DOHH2 (cell line): ENCODE measurements at regions not wholly inside any gene's neighbourhood (a gene's known extent, or its start where the extent isn't known, plus 50 kb on each side); places are given as distances from the start of the nearest gene placed in this dataset.

Source experiments
- H3F3A ChIP-seq: fragments of 200-600 bp; sonication (generic), shearing (Covaris generic); 2 replicates; pipeline ENCODE4 v1.6.0; 2016; ENCODE audit warnings: antibody characterized with exemption, mild to moderate bottlenecking; ENCODE audit not compliant: control insufficient read depth, insufficient read depth
- H3K27ac ChIP-seq: fragments of 200-600 bp; sonication (generic); 2 replicates; pipeline ENCODE4 v1.5.1; 2014; ENCODE audit warnings: low read depth, mild to moderate bottlenecking, low read length, moderate library complexity
- H3K27me3 ChIP-seq: fragments of 200-600 bp; sonication (generic); 2 replicates; pipeline ENCODE4 v1.6.1; 2014; ENCODE audit warnings: mild to moderate bottlenecking, low read length, mixed read lengths; ENCODE audit not compliant: control insufficient read depth
- H3K36me3 ChIP-seq: fragments of 200-600 bp; sonication (generic); 2 replicates; pipeline ENCODE4 v1.6.1; 2014; ENCODE audit warnings: mild to moderate bottlenecking, low read length, moderate library complexity, mixed read lengths; ENCODE audit not compliant: control insufficient read depth
- H3K4me1 ChIP-seq: fragments of 200-600 bp; sonication (generic); 2 replicates; pipeline ENCODE4 v1.6.1; 2014; ENCODE audit warnings: mild to moderate bottlenecking, low read length, mixed read lengths; ENCODE audit not compliant: control insufficient read depth
- H3K4me2 ChIP-seq: fragments of 200-600 bp; sonication (generic); 2 replicates; pipeline ENCODE4 v1.6.0; 2014; ENCODE audit warnings: mild to moderate bottlenecking, low read length, moderate library complexity
- H3K4me3 ChIP-seq: fragments of 200-600 bp; sonication (generic); 2 replicates; pipeline ENCODE4 v1.5.1; 2014; ENCODE audit warnings: mild to moderate bottlenecking, low read length, mixed read lengths
- H3K79me2 ChIP-seq: fragments of 200-600 bp; sonication (generic); 2 replicates; pipeline ENCODE4 v1.6.1; 2014; ENCODE audit warnings: mild to moderate bottlenecking, low read length, mixed read lengths; ENCODE audit not compliant: control insufficient read depth
- H3K9me2 ChIP-seq: fragments of 200-600 bp; sonication (generic); replicated peaks from 2 replicates; pipeline ENCODE4 v1.6.1; 2014; ENCODE audit warnings: mild to moderate bottlenecking, low read length, mixed read lengths; ENCODE audit not compliant: control insufficient read depth
- H3K9me3 ChIP-seq: fragments of 200-600 bp; sonication (generic); 2 replicates; pipeline ENCODE4 v1.6.1; 2014; ENCODE audit warnings: antibody characterized with exemption, low read length, mixed read lengths; ENCODE audit not compliant: control insufficient read depth, insufficient read depth
- H4K20me1 ChIP-seq: fragments of 200-600 bp; sonication (generic); 2 replicates; pipeline ENCODE4 v1.6.0; 2014; ENCODE audit warnings: low read depth, mild to moderate bottlenecking, antibody characterized with exemption, low read length, moderate library complexity; ENCODE audit not compliant: control insufficient read depth, insufficient read depth
- EZH2phosphoT487 ChIP-seq: fragments of 200-600 bp; sonication (generic); IDR thresholded peaks from 2 replicates; pipeline ENCODE4 v1.6.1; 2017; ENCODE audit warnings: borderline replicate concordance, mild to moderate bottlenecking, antibody characterized with exemption, low read length, moderate library complexity, mixed read lengths
- TF ChIP-seq, protein P1 (sequence below): fragments of 200-600 bp; sonication (generic); IDR thresholded peaks from one replicate; pipeline ENCODE4 v1.5.1; 2014; ENCODE audit warnings: antibody characterized with exemption, mild to moderate bottlenecking, low read depth, low read length; ENCODE audit not compliant: poor library complexity, severe bottlenecking

DNA sequence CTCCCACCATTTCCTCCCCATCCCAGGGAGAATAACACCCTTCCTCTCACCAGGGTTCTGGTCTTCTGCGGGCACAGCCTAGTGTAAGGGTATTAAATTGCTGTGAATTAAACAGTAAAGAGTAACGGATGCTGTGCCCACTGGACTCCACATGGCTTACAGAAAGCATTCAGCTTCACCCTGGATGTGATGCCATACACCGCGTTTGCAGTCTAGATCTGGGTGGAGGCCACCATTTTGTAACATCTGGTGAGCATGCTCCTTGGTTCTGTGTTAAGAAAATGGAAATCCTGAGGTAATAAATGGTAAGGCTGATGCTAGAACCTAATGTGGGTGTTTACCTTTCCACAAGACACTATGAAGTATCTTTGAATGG, 331.8 kb upstream of the B3GAT1 start:
- Histone ChIP-seq H3K27ac (no peak overlapping the region), H3K9me3 (peaks cover 13% of the 10 kb centered on the region; the same call in 1 of the 2 replicates), H3K4me2 (no peak overlapping the region), H3K36me3 (no peaks in the 10 kb centered on the region), H3F3A (no peaks in the 10 kb centered on the region), H3K4me3 (no peak overlapping the region), H4K20me1 (no peaks in the 10 kb centered on the region), H3K9me2 (no peaks in the 10 kb centered on the region), H3K27me3 (no peaks in the 10 kb centered on the region), H3K4me1 (peaks cover 5% of the 10 kb centered on the region), H3K79me2 (no peaks in the 10 kb centered on the region)
- no peak for TF ChIP-seq EZH2phosphoT487
- TF ChIP-seq, protein P1, sequence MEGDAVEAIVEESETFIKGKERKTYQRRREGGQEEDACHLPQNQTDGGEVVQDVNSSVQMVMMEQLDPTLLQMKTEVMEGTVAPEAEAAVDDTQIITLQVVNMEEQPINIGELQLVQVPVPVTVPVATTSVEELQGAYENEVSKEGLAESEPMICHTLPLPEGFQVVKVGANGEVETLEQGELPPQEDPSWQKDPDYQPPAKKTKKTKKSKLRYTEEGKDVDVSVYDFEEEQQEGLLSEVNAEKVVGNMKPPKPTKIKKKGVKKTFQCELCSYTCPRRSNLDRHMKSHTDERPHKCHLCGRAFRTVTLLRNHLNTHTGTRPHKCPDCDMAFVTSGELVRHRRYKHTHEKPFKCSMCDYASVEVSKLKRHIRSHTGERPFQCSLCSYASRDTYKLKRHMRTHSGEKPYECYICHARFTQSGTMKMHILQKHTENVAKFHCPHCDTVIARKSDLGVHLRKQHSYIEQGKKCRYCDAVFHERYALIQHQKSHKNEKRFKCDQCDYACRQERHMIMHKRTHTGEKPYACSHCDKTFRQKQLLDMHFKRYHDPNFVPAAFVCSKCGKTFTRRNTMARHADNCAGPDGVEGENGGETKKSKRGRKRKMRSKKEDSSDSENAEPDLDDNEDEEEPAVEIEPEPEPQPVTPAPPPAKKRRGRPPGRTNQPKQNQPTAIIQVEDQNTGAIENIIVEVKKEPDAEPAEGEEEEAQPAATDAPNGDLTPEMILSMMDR = no peak

DNA sequence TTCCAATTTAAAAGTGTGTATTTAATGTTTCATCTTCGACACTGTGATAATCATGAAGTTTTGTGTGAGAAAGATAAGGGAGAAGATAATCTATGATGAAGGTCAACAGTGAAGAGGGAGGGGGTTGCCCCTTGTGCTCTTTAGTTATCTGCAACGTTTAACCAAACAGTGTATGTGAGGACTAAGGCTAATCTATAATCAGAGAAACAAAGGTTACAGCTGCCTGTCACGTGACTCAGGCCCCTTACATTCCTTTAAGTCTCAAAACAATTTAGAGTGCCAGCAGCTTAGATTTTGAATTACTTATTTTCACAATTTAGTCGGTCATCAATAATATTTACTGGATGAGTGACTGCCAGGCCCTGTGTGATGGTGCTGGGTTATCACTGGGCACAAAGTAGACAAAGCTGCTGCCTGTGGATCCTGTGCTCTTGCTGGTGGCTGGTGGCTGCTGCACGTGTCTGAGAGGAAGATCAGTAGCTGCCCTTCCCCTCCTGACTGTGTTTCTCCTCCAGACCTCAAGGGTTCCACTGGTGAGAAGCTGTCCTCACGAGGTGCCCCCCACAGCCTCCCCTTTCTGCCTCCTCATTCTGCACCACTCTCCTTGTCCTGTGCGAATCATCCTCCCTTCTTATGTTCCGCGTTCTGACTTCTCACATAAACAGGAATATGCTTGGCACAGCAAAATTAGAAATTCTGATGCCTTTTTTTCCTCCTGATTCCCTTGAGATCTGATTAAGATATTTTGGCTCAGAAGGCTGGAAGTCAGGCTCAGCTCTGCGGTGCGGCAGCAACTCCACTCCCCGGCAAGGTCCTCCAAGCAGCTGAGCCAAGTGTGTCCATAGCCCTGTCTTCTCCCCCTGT, 331.1 kb upstream of the B3GAT1 start:
- Histone ChIP-seq H3K79me2 (no peaks in the 10 kb centered on the region), H3K4me1 (peaks cover 5% of the 10 kb centered on the region), H3K9me3 (peaks cover 13% of the 10 kb centered on the region; the same call in 1 of the 2 replicates), H3K36me3 (no peaks in the 10 kb centered on the region), H3K27ac (no peak overlapping the region), H3F3A (no peaks in the 10 kb centered on the region), H4K20me1 (no peaks in the 10 kb centered on the region), H3K27me3 (no peaks in the 10 kb centered on the region), H3K9me2 (no peaks in the 10 kb centered on the region), H3K4me3 (no peak overlapping the region), H3K4me2 (no peak overlapping the region)
- TF ChIP-seq, protein P1 = no peak
- TF ChIP-seq EZH2phosphoT487 = no peak

DNA sequence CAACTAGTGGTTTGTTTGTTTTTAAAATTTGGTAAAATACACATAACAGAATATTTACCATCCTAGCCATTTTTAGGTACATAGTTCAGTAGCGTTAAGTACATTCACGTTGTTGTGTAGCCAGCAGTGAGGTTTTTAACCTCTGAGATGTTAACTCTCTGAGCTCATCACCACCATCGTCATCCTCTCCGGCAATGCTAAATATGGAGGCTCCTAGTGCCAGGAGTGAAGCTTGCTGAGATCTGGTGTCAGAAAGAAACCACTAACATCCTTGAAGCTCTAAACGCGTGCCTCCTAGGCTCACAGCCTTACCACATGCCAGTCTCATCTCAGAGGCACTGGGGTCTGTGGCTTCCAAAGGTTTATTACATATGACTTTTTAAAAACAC, 330.2 kb upstream of the B3GAT1 start:
- no peaks in the 10 kb centered on the region for H3K27me3 ChIP-seq
- no peak overlapping the region for H3K4me2 ChIP-seq
- H3K4me1 ChIP-seq = peaks cover 5% of the 10 kb centered on the region
- no peak overlapping the region for H3K27ac ChIP-seq
- H3K9me3 ChIP-seq = peaks cover 10% of the 10 kb centered on the region; the same call in 1 of the 2 replicates
- H3K36me3 ChIP-seq = no peaks in the 10 kb centered on the region
- TF ChIP-seq EZH2phosphoT487 = no peak
- TF ChIP-seq, protein P1 = no peak
- H4K20me1 ChIP-seq = no peaks in the 10 kb centered on the region
- H3K9me2 ChIP-seq = no peaks in the 10 kb centered on the region
- no peak overlapping the region for H3K4me3 ChIP-seq
- no peaks in the 10 kb centered on the region for H3K79me2 ChIP-seq
- no peaks in the 10 kb centered on the region for H3F3A ChIP-seq
